IPS-18c (cell line): ENCODE measurements at regions not wholly inside any gene's neighbourhood (a gene's known extent, or its start where the extent isn't known, plus 50 kb on each side); places are given as distances from the start of the nearest gene placed in this dataset.

ENCODE experiments used
- H3K4me3 ChIP-seq: 2 replicates; pipeline ENCODE4 v1.7.0; 2013; ENCODE audit warnings: low read depth, mild to moderate bottlenecking, low read length, moderate library complexity; ENCODE audit not compliant: insufficient read depth
- H3K9me3 ChIP-seq: one replicate; pipeline ENCODE4 v1.6.1; 2013; ENCODE audit warnings: mild to moderate bottlenecking, low read length, moderate library complexity; ENCODE audit not compliant: control insufficient read depth, insufficient read depth

DNA sequence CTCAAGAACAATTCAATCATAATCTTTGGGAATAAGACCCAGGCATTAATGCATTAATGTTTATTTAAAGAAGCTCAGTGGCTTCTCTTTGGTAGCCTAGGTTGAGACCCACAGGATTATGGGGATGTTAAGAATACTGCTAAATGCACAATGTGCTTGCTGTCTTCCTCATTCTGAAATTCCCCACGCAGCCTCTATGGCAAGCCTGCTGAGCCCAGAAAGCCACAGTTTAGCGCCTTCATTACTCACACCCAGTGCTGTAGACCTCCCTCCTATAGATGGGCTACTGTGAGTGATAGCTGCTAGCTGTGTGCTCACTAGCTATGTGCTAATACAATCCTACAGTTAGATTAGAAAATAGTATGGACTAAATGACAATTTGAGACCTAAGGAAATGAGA is 90.6 kb downstream of the TNFSF13B start:
- Histone ChIP-seq H3K4me3 (no peak overlapping the region), H3K9me3 (no peaks in the 10 kb centered on the region)

- H3K9me3 ChIP-seq, result no peaks in the 10 kb centered on the region
- no peak overlapping the region for H3K4me3 ChIP-seq
These were observed 92.3 kb downstream of the TNFSF13B start for GRCh38 chr13:108361769-108362168.

DNA sequence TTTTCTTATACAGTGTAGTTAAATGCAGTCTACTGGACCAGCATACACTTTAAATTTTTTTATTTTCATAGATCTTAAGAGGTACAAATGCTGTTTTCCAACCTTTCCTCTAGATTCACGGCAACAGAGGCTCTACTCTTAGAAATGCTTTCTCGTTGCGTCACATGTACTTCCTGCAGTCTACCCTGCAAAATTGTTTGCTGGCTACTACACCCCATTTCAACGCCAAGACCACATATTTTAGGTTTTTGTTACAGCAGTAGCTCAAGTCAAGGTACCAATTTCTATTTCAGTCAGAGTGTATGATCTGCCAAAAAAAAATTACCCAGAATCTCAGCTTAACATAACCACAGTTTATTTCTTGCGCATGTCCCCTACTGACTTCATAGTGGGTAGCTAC is 94.1 kb downstream of the TNFSF13B start:
- Histone ChIP-seq H3K4me3 (no peak overlapping the region), H3K9me3 (no peaks in the 10 kb centered on the region)

DNA sequence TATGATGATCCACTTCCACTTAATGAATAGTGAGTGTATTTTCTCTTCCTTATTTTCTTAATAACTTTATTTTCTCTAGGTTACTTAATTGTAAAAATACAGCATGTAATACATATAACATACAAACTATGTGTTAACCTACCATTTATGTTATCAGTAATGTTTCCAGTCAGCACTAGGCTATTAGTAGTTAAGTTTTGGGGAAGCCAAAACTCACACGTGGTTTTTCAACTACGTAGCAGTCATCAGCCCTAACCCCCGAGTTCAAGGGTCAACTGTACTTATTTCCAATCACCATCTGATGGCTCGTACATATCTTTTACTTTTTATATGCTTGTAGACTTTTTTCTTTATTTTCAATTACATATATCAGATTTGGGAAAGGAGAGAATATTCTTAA is 95.7 kb downstream of the TNFSF13B start:
- no peak overlapping the region for H3K4me3 ChIP-seq

DNA sequence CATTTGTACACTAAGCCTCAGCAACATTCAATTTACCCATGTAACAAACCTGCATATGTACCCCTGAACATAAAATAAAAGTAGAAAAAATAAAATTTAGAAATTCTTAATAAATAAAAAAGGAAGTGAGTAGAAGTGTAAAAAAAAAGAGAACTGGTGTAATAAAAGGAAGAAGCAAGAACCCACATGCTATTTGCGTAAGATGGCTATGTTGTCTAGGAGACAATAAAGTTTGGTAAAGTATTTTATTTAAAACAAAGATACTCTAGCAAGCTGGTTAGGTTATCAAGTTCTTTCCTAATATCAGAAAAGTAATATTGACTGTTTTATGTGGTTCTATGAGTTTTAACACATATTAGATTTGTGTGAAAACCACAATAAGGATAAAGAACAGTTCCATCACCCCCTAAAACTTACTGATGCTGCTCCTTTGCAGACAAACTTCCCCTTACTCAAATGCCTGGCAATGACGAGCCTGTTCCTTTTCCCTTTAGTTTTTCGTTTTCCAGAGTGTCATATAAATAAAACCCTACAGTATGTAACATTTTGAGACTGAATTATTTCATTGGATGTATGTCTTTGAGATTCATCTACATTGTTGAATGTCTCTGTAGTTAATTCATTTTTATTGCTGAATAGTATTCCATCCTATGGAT is 98.9 kb downstream of the TNFSF13B start:
- H3K9me3 ChIP-seq, result peaks cover 2% of the 10 kb centered on the region
- H3K4me3 ChIP-seq, result no peak overlapping the region

More for the DNA sequence above, 95.7 kb downstream of the TNFSF13B start:
- peaks cover 2% of the 10 kb centered on the region for H3K9me3 ChIP-seq

GRCh38 chr13:108369412-108369811 is 99.9 kb downstream of the TNFSF13B start:
- peaks cover 2% of the 10 kb centered on the region for H3K9me3 ChIP-seq
- no peak overlapping the region for H3K4me3 ChIP-seq

GRCh38 chr13:108375034-108375433 is 105.5 kb downstream of the TNFSF13B start:
- Histone ChIP-seq H3K9me3 (no peaks in the 10 kb centered on the region), H3K4me3 (no peak overlapping the region)

DNA sequence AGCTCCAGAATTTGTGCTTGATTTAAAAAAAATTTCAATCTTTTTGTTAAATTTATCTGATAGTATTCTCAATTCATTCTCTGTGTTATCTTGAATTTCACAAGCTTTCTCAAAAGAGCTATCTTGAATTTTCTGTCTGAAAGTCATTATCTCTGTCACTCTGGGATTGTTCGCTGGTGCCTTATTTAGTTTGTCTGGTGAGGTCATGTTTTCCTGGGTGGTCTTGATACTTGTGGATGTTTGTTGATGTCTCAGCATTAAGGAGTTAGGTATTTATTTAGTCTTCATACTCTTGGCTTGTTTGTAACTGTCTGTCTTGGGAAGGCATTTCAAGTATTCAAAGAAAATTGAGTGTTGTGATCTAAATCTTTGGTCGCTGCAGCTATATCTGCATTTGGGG is 106.3 kb downstream of the TNFSF13B start:
- no peaks in the 10 kb centered on the region for H3K9me3 ChIP-seq
- H3K4me3 ChIP-seq, result no peak overlapping the region

DNA sequence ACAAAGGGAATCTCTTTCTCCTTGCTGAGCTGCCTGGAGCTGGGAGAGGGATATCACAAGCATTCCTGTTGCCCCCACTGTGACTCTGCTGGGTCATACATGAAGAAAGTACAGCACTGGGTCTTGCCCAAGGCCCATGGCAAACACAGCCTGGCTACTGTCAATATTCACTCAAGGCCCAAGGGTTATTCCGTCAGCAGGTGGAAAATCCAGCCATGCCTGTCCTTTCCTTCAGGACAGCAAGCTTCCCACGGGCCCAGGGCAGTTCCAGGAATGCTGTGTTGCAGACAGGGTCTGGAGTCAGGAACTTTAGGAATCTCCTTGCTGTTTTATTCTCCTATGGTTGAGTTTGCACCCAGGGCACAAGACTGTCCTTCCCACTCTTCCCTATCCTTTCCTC is 106.8 kb downstream of the TNFSF13B start:
- no peaks in the 10 kb centered on the region for H3K9me3 ChIP-seq
- H3K4me3 ChIP-seq, result no peak overlapping the region

- no peak overlapping the region for H3K4me3 ChIP-seq
- H3K9me3 ChIP-seq, result no peaks in the 10 kb centered on the region
These were observed 108.2 kb downstream of the TNFSF13B start for GRCh38 chr13:108377646-108378206.

DNA sequence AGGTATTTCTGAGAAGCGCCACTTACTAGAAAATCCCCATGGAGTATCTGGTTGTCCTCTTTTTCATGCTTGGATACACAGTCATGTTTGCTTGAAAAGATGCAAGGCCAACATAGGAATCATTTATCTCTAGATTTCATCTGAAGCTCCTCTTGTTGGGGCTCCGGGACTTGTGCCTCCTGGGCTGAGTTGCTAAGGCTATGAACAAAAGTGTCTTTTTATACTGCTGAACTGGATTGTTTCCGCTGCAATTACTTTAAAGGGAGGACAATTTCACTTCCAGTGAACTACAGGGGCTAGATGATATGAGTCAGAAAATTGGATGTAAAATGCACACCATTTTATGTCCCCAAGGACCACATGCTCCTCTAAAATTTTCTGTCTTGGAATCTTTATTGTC is 114.1 kb downstream of the TNFSF13B start:
- no peak overlapping the region for H3K4me3 ChIP-seq
- H3K9me3 ChIP-seq, result no peaks in the 10 kb centered on the region

DNA sequence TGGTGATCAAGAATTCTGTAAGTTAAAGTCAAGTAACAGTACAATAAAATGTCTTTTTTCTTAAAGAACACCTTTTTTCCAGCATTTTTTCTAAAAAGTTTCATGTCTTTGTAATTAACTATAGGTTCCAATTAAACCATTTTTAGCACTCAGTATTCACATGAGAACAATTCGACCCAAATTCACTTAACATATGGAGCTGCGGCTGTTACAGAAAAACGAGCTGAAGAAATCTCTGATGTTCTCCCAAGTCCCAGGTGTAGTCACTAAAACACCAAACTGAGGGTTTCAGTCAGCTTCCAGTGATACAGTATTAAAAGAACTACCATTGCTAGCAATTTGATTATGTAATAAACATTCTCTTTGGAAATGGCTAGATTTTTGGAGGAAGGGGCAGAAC is 117.6 kb downstream of the TNFSF13B start:
- Histone ChIP-seq H3K9me3 (no peaks in the 10 kb centered on the region), H3K4me3 (no peak overlapping the region)

GRCh38 chr13:108402850-108403249 is 133.3 kb downstream of the TNFSF13B start:
- Histone ChIP-seq H3K9me3 (no peaks in the 10 kb centered on the region), H3K4me3 (no peak overlapping the region)

- H3K9me3 ChIP-seq, result no peaks in the 10 kb centered on the region
- no peak overlapping the region for H3K4me3 ChIP-seq
These were observed 138.0 kb downstream of the TNFSF13B start for GRCh38 chr13:108407495-108407894.

- H3K9me3 ChIP-seq, result no peaks in the 10 kb centered on the region
- H3K4me3 ChIP-seq, result no peak overlapping the region
These were observed 139.2 kb downstream of the TNFSF13B start for GRCh38 chr13:108408672-108409071.

DNA sequence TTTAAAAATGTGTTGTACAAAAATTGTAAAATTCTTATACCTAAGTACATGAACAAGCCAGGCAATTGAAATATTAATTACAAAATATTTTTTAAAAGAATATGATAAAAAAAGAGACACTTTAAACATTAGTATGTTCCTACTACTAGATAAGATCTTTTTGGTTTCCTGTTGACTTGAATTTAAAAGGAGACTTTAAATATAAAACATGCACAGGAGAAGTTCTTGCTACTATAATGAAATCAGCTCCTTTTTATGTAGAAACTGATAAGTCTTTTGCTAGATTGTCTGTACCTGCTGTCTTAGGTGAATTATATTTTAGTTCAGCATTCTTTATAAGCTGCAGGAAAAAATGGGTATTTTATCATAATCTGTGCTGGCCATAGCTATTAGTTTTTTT is 140.2 kb downstream of the TNFSF13B start:
- Histone ChIP-seq H3K9me3 (no peaks in the 10 kb centered on the region), H3K4me3 (no peak overlapping the region)

DNA sequence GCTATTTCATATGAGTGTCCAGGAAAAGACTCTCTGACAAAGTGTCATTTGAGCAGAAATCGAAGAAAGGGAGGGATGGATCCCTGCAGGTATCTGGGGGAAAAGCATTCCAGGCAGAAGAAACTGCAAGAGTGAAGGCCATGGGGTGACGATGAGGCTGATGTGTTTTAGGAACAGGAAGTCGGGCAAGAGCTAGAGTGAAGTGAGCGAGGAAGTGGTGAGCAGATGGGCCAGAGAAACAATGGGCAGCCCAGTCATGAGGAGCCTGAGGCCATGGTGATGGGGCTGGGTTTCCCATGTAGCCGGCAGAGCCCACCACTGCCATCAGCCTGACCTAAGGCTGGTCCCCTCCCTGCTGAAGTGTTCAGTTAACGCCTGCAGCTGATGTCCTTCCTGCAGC is 150.2 kb downstream of the TNFSF13B start:
- Histone ChIP-seq H3K9me3 (no peaks in the 10 kb centered on the region), H3K4me3 (no peak overlapping the region)

DNA sequence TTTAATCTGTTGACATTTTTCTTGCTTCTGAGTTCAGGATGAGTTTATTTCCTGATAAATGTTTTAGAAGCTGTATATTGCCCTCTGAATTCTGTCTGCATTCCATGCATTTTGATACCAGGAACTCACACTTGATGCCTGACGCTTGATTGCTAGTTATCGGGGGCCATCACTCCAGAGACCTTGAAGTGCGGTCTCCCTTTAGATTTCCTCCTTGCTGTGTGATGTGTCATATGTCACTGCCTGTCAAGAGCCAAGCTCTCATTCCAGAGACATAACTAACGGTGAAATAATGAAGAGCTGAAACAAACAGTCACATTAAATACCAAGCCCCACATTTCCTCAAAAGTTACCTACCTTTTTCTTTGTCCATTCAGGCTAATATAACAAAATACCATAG is 155.5 kb downstream of the TNFSF13B start:
- Histone ChIP-seq H3K9me3 (no peaks in the 10 kb centered on the region), H3K4me3 (no peak overlapping the region)

GRCh38 chr13:108426893-108427292 is 157.4 kb downstream of the TNFSF13B start:
- H3K4me3 ChIP-seq, result no peak overlapping the region
- no peaks in the 10 kb centered on the region for H3K9me3 ChIP-seq
